ENCODE measurements at regions not wholly inside any gene's neighbourhood (a gene's known extent, or its start where the extent isn't known, plus 50 kb on each side); places are given as distances from the start of the nearest gene placed in this dataset.

DNA sequence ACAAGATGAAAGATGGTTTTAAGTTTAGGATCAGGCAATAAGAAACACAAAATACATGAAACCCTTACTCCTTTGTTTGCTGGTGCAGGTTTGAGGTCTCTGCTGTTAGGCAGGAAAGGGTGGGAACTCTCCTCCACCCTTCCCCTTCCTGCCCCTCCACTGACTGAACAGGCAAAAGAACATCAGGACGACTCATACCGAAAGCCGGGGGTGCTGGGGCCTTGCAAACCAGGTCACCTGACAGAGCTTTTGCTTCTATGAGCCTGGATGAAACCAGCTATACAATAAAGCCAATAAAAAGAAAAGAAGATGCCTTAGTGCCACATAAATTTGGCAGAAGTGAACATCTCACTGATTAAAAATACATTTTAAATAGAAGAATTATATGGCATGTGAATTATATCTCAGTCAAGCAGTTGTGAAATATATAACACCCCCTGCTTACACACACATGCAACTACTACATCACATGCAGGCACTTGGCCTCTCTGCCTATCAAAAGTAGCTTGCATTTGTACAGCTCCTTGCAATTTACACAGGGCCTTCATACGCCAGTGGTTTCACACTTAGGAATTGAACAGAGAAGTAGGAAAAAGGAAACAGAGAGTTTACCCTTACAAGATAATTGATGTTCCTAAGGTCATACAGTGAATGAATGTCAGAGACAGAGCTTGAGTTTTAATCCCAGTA is 215.1 kb upstream of the TRIB2 start:
- no peaks in the 10 kb centered on the region for H3K4me1 Mint-ChIP-seq
- H3K27me3 Mint-ChIP-seq (ENCODE audit: insufficient read depth, low read depth), result peaks cover 4% of the 10 kb centered on the region
- no peaks in the 10 kb centered on the region for H4K20me1 ChIP-seq (ENCODE audit: low read depth)
- no peaks in the 10 kb centered on the region for H3K36me3 Mint-ChIP-seq
- H3F3A ChIP-seq (ENCODE audit: low read depth), result no peaks in the 10 kb centered on the region
- no peak overlapping the region for H3K4me3 Mint-ChIP-seq
- H3K27ac Mint-ChIP-seq, result no peak overlapping the region
- no peaks in the 10 kb centered on the region for H3K36me3 ChIP-seq
- no peaks in the 10 kb centered on the region for H3K9me3 ChIP-seq (ENCODE audit: low read depth)
- H3K27ac ChIP-seq, result no peak overlapping the region
- no peaks in the 10 kb centered on the region for H3K4me1 ChIP-seq
- H2AFZ ChIP-seq (replicated peaks), result no peak overlapping the region
- H3K9me3 Mint-ChIP-seq, result no peaks in the 10 kb centered on the region
- H3K9ac ChIP-seq, result no peak overlapping the region
- no peaks in the 10 kb centered on the region for H3K27me3 ChIP-seq
- H3K4me2 ChIP-seq, result no peak overlapping the region
- no peaks in the 10 kb centered on the region for H3K79me2 ChIP-seq (ENCODE audit: low read depth)
- no peak for DNase-seq (ENCODE audit: low spot score)
- no peak for TF ChIP-seq EZH2phosphoT487 (IDR thresholded peaks at IDR 0.05)
- TF ChIP-seq, protein P1, sequence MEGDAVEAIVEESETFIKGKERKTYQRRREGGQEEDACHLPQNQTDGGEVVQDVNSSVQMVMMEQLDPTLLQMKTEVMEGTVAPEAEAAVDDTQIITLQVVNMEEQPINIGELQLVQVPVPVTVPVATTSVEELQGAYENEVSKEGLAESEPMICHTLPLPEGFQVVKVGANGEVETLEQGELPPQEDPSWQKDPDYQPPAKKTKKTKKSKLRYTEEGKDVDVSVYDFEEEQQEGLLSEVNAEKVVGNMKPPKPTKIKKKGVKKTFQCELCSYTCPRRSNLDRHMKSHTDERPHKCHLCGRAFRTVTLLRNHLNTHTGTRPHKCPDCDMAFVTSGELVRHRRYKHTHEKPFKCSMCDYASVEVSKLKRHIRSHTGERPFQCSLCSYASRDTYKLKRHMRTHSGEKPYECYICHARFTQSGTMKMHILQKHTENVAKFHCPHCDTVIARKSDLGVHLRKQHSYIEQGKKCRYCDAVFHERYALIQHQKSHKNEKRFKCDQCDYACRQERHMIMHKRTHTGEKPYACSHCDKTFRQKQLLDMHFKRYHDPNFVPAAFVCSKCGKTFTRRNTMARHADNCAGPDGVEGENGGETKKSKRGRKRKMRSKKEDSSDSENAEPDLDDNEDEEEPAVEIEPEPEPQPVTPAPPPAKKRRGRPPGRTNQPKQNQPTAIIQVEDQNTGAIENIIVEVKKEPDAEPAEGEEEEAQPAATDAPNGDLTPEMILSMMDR (IDR thresholded peaks at IDR 0.05), result no peak
- TF ChIP-seq EZH2 (IDR thresholded peaks at IDR 0.05), result no peak
- no peak overlapping the region for H3K4me3 ChIP-seq

DNA sequence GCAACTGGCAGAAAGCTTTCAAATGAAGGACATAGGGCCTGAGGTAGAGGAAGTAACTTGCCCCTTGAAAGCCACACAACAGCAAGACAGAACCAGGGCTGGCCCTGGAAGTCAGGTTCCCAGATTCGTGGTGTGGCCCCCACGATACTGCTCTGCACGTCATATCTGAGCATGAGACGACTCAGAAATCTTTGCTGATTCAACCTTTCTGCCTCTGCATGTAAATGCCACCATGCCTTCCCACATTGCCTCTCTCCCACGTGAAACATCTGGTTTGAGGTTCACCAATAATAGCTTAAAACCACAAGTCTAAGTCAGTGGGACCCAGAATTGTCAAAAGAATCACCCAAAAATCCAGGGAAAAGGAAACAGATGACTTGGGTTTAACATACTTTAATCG is 214.0 kb upstream of the TRIB2 start:
- H3K4me1 Mint-ChIP-seq, result no peaks in the 10 kb centered on the region
- Histone ChIP-seq H3K4me2 (no peak overlapping the region), H4K20me1 (ENCODE audit: low read depth) (no peaks in the 10 kb centered on the region), H2AFZ (replicated peaks) (no peak overlapping the region), H3K9ac (no peak overlapping the region), H3K27ac (no peak overlapping the region), H3K4me1 (no peaks in the 10 kb centered on the region), H3K79me2 (ENCODE audit: low read depth) (no peaks in the 10 kb centered on the region), H3K36me3 (no peaks in the 10 kb centered on the region), H3F3A (ENCODE audit: low read depth) (no peaks in the 10 kb centered on the region), H3K4me3 (no peak overlapping the region), H3K27me3 (no peaks in the 10 kb centered on the region), H3K9me3 (ENCODE audit: low read depth) (no peaks in the 10 kb centered on the region)
- H3K36me3 Mint-ChIP-seq, result no peaks in the 10 kb centered on the region
- no peak overlapping the region for H3K4me3 Mint-ChIP-seq
- no peaks in the 10 kb centered on the region for H3K9me3 Mint-ChIP-seq
- TF ChIP-seq, protein P1 (IDR thresholded peaks at IDR 0.05), result no peak
- DNase-seq (ENCODE audit: low spot score), result no peak
- peaks cover 4% of the 10 kb centered on the region for H3K27me3 Mint-ChIP-seq (ENCODE audit: insufficient read depth, low read depth)
- no peak overlapping the region for H3K27ac Mint-ChIP-seq

DNA sequence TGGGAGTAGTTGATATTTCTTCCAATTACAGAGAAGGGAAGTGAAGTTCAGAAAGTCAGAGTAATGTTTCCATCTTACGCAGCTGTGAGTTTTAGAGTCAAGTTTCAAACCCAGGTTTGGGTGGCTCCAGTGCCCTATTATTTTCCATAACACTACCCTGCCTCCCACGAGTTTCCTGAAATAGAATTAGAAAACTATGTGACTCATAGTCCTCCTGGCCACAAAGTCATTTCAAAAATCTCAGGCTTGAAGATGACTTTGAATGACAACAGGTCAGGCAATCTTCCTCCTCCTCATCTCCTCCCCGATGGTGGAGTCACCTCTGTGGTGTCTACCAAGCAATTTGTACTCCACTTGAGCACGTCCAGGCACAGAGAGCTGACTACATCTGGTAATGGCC is 212.3 kb upstream of the TRIB2 start:
- no peak for TF ChIP-seq EZH2 (IDR thresholded peaks at IDR 0.05)
- TF ChIP-seq, protein P1 (IDR thresholded peaks at IDR 0.05), result no peak
- TF ChIP-seq EZH2phosphoT487 (IDR thresholded peaks at IDR 0.05), result no peak
- no peaks in the 10 kb centered on the region for H3F3A ChIP-seq (ENCODE audit: low read depth)
- no peak for DNase-seq (ENCODE audit: low spot score)
- peaks cover 4% of the 10 kb centered on the region for H3K27me3 Mint-ChIP-seq (ENCODE audit: insufficient read depth, low read depth)
- no peak overlapping the region for H3K27ac Mint-ChIP-seq
- H3K9ac ChIP-seq, result no peak overlapping the region
- H3K4me1 ChIP-seq, result no peaks in the 10 kb centered on the region
- H3K4me2 ChIP-seq, result no peak overlapping the region
- H3K4me3 ChIP-seq, result no peak overlapping the region
- no peaks in the 10 kb centered on the region for H4K20me1 ChIP-seq (ENCODE audit: low read depth)
- H3K9me3 ChIP-seq (ENCODE audit: low read depth), result no peaks in the 10 kb centered on the region
- no peak overlapping the region for H3K4me3 Mint-ChIP-seq
- no peaks in the 10 kb centered on the region for H3K36me3 ChIP-seq
- H3K9me3 Mint-ChIP-seq, result no peaks in the 10 kb centered on the region
- H3K4me1 Mint-ChIP-seq, result no peaks in the 10 kb centered on the region
- no peak overlapping the region for H3K27ac ChIP-seq
- no peaks in the 10 kb centered on the region for H3K27me3 ChIP-seq
- no peak overlapping the region for H2AFZ ChIP-seq (replicated peaks)
- H3K36me3 Mint-ChIP-seq, result no peaks in the 10 kb centered on the region
- no peaks in the 10 kb centered on the region for H3K79me2 ChIP-seq (ENCODE audit: low read depth)
